ENCODE measurements at regions not wholly inside any gene's neighbourhood (a gene's known extent, or its start where the extent isn't known, plus 50 kb on each side); places are given as distances from the start of the nearest gene placed in this dataset.

DNA sequence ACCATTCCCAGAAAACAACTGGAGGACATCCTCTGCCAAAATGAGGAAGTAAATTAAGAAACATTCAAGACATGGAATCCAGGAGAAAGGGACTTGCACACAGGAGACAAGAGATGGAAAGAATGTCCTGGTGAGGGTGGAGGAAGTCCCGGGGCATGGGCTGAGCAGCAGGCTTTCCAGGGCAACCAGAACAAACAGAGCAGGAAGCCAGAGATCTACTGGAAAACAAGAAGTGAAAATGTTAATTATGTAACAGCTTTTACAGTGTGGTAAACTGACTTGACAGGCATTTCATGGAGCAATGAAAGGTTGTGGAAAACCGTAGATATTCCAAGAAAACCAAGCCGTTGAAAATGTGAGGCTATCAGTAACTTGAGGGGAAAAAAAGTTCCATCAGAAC lies 55.2 kb upstream of the ZNF746 start:
- H3K9me3 ChIP-seq (ENCODE audit: low read depth, low read length) = no peaks in the 10 kb centered on the region
- TF ChIP-seq, protein P1, sequence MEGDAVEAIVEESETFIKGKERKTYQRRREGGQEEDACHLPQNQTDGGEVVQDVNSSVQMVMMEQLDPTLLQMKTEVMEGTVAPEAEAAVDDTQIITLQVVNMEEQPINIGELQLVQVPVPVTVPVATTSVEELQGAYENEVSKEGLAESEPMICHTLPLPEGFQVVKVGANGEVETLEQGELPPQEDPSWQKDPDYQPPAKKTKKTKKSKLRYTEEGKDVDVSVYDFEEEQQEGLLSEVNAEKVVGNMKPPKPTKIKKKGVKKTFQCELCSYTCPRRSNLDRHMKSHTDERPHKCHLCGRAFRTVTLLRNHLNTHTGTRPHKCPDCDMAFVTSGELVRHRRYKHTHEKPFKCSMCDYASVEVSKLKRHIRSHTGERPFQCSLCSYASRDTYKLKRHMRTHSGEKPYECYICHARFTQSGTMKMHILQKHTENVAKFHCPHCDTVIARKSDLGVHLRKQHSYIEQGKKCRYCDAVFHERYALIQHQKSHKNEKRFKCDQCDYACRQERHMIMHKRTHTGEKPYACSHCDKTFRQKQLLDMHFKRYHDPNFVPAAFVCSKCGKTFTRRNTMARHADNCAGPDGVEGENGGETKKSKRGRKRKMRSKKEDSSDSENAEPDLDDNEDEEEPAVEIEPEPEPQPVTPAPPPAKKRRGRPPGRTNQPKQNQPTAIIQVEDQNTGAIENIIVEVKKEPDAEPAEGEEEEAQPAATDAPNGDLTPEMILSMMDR (IDR thresholded peaks at IDR 0.05; ENCODE audit: extremely low read depth, low read depth, low read length) = no peak
- H3K4me3 ChIP-seq (ENCODE audit: insufficient read depth, low read length) = no peak overlapping the region
- no peaks in the 10 kb centered on the region for H4K20me1 ChIP-seq (ENCODE audit: insufficient read depth, low read length)
- H2AFZ ChIP-seq (ENCODE audit: low read length) = no peak overlapping the region
- no peak overlapping the region for H3K4me2 ChIP-seq (ENCODE audit: insufficient read depth, low read length)
- H3K36me3 ChIP-seq (ENCODE audit: insufficient read depth, low read length) = peaks cover 48% of the 10 kb centered on the region
- no peaks in the 10 kb centered on the region for H3K27me3 ChIP-seq (ENCODE audit: insufficient read depth, low read length)
- H3K4me1 ChIP-seq (ENCODE audit: insufficient read depth, low read length) = no peaks in the 10 kb centered on the region
- H3K27ac ChIP-seq (ENCODE audit: low read depth, low read length) = no peak overlapping the region
- H3K79me2 ChIP-seq (ENCODE audit: insufficient read depth, low read length) = no peaks in the 10 kb centered on the region
- DNase-seq (ENCODE audit: insufficient read length, low spot score, missing footprints) = no peak

Data from osteoblast (primary cell).